HG02870 (cell line): ENCODE measurements at regions not wholly inside any gene's neighbourhood (a gene's known extent, or its start where the extent isn't known, plus 50 kb on each side); places are given as distances from the start of the nearest gene placed in this dataset.
"Not testable (repeated sequence)": the region's sequence is repeated elsewhere in the genome, so short reads cannot be mapped to it uniquely, and the experiment has no call there.

Experiments used
- ATAC-seq: cut with Tn5 transposase; IDR thresholded peaks from one replicate; pipeline ENCODE4 v1.9.1; 2021; ENCODE audit warnings: mild to moderate bottlenecking, moderate library complexity; ENCODE audit not compliant: unreplicated experiment

DNA sequence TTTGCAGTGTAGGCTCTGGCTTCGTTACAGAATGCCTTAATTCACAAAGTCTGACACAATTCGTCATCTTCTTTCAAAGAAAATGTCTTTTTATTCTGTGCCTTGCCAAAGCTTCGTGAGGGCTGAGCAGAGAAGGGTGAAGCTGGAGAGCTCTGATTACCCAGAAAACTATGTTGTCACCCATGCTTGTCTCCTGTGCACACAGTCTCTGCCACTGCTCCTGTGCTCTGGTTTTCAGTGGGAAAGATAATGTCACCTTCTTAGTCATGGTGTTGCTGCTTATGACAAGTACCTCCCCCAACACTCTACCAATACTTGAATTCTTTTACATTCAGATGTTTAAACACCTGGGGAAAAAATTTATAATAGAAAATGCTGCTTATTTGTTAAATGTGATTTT, 509.2 kb upstream of the GRM7 start:
- ATAC-seq: no peak

DNA sequence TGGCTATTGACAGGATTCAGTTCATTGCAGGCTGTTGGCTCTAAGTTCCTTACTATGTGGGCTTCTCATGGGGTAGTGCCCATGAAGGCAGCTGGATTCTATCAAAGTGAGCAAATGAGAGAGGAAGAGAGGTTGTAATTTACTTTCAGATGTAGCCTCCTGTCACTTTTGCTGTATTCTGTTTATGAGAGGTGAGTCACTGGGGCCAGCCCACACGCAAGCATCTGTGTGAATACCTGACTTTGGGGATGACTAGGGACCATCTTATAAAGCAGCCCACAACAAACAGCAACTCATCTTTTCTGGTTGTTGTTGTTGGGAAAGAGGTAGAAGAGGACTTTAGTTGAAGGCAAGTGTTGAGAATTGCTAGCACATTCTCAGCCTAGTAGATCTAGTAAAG, 506.3 kb upstream of the GRM7 start:
- ATAC-seq: no peak

DNA sequence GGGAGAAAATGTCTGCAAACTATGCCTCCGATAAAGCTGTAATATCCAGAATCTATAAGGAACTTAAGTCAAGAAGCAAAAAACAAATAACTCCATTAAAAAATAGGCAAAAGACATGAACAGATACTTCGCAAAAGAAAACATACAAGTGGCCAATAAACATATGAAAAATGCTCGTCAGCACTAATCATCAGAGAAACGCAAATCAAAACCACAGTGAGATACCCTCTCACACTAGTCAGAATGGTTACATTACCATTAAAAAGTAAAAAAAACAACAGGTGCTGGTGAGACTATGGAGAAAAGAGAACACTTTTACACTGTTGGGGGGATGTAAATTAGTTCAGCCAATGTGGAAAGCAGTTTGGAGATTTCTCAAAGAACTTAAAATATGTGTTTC, 498.5 kb upstream of the GRM7 start:
- no peak for ATAC-seq

DNA sequence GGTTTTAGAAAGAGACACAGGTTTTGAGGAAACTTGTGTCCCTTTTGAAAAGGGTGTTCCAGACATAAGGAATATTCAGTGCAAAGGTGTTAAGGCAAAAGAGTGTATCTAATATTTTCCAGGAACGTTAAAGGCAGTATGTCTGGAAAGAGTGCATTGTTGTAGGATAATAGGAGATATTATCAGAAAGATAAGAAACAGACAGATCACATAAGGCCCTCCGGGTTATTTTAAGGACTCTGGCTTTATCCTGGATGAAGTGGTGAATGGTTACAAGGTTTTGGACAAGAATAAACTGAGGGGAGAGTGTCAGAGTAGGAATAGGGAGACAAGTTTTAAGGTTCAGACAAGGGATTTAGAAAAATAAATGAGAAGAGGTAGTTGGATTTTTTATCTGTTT, 493.7 kb upstream of the GRM7 start:
- no peak for ATAC-seq

DNA sequence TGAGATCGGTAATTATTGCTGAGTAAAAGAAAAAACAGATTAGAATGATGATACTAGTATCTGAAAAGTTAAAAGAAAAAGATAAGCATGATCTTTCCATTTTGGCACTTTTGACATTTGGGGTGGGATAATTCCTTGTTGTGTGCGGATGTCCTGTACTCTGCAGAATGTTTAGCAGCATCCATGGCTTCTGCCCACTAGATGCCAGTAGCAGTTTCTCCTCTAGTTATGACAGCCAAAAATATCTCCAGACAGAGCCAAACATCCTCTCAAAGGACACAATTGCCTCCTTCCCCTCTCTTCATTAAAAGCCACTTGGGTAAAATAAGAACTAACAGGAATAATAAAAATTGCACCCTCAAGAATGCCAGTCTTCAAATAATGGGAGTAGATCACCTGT, 468.8 kb upstream of the GRM7 start:
- no peak for ATAC-seq

DNA sequence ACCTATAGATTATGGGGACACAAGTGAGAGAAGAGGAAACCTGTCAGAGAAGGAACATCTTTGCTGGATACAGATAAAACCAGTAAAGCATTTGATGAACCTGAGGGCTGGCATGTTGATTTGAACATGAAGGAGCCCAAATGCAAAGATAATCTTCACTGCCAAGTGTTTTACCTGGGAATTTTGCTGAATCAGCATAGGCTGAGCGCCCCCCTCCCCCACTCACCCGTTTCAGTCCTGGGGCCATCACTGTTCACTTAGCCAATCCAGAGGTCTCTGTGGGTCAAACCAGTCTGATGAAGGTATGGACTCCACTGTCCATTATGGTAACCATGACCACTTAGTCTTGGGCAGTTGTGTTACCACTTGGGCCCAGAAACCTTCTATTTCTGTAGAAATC, 466.0 kb upstream of the GRM7 start:
- ATAC-seq: no peak

DNA sequence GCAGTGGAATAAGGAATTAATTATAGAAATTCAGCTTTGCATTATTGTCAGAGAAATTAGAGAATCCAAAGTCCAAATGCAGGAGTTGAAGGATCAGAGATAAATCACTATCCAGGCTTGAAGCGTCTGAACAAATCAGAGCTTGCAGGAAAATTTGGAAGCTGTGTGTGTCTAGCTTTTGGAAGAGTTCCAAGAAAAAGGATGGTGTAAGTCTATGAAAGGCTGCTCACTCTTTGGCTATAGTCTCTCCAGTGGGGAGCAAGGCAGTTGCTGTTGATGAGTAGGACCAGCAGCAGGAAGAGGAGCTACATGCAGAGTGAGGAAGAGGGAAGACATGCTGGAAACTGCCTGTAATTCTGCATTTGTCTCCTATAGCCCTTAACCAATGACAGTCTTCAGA, 464.3 kb upstream of the GRM7 start:
- ATAC-seq: no peak

DNA sequence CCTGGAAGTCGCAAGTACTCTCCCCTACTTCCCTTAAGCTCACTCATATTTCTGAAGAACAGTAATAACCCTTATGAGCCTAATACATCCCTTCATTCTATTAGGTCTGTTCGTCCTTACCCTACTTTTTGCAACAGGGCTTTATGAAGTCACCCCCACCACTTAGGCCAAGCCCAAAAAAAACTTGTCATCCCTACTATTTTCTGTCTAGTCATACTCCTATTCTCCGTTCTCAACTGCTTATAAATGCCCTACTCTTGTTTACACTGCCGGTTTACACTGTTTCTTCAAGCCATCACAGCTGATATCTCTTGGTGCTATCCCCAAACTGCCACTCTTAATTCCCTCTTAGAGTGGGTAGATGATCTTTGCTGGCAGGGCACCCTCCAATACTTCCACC, 458.2 kb upstream of the GRM7 start:
- not testable (repeated sequence) for ATAC-seq

DNA sequence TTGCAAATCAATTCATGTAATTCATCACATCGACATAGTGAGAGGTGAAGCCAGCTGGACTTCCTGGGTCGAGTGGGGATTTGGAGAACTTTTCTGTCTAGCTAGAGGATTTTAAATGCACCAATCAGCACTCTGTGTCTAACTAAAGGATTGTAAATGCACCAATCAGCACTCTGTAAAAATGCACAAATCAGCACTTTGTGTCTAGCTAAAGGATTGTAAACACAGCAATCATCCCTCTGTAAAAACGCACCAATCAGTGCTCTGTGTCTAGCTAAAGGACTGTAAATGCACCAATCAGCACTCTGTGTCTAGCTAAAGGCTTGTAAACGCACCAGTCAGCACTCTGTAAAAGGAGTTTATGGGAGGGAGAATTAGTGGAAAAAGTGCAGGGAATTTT, 454.0 kb upstream of the GRM7 start:
- not testable (repeated sequence) for ATAC-seq

DNA sequence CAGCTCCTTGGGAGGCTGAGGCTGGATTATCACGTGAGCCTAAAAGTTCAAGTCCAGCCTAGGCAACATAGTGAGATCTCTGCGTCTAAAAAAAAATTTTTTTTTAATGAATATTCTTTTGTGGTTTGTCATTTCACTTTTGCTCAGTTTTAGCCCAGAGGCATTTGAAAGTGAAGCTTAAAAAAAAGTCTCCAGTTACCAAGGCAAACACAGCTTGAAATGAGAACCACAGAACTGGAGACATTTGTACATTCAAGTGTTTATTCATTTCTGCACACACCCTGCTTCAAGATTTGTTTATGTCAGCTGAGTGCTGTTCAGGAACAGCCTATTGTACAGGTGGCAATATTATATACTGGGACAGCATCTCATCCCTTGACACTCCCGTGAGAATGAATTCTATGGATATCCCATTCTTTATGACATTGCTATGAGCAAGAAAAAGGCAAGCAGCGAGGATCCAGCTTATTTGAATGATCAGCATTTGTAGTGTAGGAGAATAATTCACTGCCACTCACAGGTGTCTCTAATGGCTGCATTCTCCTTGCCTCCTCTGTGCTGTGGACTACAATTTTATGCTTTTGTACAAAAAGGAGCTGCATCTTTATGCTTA, 444.8 kb upstream of the GRM7 start:
- ATAC-seq: no peak

DNA sequence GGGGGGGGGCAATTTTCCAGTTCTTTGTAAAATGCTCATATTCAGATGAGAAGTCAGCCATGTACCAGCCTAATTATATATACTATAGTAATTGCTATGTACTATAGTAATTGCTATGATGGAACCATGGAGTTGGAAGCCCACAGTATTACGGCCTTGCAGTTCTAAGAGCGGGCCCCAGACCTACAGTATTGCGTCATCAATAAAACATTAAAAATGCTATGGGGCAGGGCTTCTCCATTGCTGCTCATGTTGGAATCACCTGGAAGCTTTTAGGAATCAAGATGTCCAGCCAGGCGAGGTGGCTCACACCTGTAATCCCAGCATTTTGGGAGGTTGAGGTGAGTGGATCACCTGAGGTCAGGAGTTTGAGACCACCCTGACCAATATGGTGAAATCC, 443.7 kb upstream of the GRM7 start:
- no peak for ATAC-seq

DNA sequence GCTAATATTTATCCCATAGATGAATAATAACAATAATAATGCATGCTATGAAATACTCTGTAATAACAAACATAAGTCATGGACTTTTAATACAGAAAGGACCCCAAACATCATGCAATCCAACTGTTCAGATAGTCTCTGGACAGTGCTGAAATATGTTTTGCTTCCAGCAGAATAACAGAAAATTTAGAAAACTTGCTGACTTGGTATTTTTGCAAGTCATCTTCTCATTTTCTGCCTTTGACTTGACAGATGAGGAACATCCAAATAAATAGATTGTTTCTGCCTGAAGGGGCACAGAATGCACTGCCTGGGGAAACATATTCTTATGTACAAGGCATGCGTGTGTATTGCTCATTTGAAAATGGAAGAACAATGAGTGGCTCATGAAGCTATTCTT, 442.4 kb upstream of the GRM7 start:
- no peak for ATAC-seq

DNA sequence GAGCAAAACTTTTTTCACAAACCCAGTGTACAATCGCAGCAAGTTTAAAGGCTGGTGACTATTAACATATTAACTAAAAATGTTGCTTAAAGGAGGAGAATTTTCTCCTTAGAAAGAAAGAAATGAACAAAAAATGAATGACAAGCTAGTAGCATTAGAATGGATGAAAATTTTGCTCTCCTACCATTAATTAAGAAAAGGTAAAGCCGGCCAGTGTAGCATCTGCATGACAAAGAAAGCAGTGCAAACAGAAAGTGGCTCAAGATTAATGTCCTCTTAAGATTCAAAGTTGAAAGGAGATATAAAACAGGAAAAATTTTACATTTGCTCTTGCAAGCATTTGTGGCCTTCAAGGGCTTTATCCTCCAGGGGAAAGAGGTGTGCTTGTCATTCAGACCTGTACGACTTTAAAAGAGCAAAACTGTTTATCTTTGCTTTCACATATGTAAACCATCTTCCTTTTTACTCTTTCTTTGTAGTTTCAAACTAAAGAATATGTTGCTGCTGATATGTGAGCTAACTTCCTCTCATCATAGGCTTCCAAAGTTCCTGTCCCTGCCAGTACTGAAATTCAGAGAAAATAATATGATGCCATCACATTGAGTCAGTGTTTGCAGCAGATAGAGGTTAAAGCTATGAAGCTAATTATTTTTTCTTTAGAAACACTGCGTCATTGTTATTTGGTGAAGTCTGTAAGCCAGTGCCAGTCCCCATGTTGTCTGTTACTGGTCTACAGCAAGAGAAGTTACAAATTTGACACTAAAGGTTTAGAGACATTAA, 439.1 kb upstream of the GRM7 start:
- ATAC-seq: no peak

DNA sequence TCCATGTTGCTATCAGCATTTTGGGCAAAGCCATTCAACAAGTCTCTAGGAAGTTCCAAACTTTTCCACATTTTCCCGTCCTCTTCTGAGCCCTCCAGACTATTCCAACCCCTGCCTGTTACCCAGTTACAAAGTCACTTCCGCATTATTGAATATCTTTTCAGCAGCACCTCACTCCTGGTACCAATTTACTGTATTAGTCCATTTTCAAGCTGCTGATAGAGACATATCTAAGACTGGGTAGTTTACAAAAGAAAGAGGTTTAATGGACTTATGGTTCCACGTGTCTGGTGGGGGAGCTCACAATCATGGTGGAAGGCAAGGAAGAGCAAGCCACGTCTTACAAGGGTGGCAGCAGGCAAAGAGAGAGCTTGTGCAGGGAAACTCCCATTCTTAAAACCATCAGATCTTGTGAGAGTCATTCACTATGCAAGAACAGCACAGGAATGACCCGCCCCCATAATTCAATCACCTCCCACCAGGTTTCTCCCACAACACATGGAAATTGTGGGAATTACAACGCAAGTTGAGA, 435.6 kb upstream of the GRM7 start:
- no peak for ATAC-seq

DNA sequence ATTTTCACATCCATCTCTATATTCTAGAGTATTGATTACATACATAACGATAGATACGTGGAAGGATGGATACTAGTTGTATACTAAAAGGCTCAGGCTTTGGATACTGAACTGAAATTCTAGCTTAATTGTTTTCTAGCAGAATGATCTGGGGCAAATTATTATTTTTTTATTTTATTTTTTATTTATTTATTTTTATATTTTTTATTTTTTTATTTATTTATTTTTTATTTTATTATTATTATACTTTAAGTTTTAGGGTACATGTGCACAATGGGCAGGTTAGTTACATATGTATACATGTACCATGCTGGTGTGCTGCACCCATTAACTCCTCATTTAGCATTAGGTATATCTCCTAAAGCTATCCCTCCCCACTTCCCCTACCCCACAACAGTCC, 432.6 kb upstream of the GRM7 start:
- not testable (repeated sequence) for ATAC-seq

DNA sequence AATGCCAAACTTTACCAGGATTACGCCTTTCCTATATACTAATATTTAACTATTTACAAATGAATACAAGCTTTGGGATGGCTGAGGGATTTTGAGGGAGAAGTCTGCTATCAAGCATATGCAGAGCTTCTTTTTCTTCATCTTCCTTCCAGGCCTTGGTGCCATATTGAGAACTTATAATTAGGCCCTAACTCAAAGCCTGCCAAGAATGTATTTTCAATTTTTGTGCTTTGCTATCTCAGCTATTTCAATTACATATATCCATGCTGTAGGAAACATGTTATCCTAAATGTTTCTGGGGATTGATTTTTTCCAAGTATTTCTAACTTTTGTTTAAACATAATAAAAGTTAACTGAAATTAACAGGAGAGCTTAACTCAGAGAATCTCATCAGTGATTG, 425.0 kb upstream of the GRM7 start:
- no peak for ATAC-seq

DNA sequence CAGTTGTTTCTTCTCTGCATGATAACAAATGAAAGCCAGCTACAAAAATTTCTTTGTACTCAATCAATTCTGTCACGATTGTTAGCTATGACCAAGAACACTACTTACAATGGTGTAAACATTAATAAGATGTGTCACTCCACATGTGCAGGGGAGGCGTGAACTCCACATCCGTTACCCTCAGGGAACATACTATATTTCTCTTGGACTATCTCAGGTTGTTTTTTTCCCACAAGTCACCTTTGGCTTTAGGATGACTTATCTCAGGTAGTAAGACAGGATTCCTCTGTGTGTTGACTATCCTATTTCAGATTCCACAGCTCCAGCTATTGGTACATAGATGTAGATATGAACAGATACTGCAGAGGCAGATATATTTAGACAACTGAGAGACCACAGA, 423.3 kb upstream of the GRM7 start:
- ATAC-seq: no peak

DNA sequence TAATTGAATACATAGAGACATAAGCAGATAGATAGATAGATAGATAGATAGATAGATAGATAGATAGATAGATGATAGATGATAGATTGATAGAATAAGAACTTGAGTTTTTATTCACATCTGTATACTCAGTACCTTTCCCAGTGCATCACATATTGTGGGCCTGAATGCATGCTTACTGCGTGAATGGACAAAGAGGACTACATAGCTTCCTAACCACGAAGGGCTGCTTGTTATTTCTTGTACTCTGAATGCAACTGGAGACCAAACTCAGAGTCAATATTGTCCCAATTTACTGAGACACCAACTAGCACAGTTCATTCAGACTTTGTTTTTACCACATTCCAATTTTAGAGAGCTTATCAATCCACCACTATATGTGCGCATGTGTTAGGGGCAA, 422.9 kb upstream of the GRM7 start:
- no peak for ATAC-seq

DNA sequence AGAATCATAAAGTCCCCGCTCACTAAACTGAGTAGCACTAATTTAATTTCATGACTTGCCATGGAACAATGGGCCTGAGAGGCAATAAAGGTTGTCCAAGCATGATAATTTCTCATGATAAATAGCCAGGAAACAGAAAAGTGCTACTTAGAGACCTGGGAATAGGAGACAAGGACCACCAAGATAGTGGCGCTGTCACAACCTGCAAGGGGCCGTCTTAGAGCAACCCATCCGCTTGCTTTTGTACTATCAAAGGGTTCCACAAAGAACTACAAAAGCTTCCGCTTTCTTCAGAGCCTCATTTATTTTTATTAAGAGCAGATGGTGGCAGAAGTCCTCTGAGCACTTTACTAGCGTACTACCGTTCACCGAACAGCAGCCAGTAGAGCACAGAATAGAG, 421.7 kb upstream of the GRM7 start:
- ATAC-seq: no peak

DNA sequence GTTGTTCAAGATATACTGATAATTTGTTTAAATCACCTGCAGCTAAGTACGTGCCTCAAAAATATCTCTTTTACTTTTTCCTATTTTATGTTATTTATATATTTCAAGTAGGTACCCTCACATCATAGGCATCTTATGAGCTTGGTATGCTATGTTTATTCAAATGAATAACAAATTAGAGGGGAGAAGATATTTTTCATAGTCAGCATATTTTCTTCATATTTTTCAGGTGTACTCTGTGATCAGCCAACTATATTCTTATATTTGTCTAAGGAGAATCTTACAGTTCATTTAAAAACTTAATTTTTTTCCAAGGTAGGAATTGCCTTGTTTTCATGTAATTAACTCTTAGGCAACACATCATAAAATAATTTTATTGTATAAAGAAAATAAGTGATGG, 421.1 kb upstream of the GRM7 start:
- no peak for ATAC-seq

DNA sequence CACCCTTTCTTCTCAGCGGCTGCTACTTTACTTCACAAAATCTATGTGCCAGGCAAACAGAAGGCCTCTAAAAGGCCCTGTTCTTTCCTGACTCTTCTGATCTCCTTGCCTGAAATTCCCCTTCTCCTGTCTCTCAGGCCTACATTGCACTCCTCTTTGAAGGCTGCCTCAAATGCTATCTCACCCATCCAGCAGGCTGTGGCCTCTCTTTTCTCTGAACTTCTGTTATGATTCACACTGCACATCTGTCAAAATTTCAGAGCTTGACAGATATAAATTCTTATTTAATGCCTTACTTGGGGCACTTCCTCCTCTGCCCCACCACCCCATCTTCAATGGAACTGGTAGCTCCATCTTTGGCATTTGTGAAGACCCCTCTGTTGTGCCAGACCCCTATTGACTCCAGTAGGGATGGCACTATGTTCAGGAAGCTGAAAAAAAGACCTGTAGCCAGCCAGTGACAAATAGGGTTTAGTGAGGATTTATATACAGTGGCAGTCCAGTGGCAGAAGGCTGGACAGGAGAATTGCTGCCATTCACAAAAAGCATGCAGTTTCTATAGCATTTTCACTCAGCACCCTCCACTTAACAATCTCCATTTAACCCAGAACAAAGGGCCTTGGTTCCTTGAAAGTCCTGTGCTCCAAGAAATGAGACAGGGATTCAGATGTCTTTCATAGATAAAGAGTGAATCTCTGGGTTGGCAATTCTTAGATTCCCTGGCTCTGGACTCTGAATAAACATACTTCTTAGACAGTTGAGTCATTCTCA, 415.8 kb upstream of the GRM7 start:
- ATAC-seq: no peak
